HCT116 (cell line): ENCODE measurements at regions not wholly inside any gene's neighbourhood (a gene's known extent, or its start where the extent isn't known, plus 50 kb on each side); places are given as distances from the start of the nearest gene placed in this dataset.

ENCODE experiments used
- ATAC-seq: fragments of 200-7000 bp; cut with Tn5 transposase; 2 replicates; pipeline ENCODE4 v1.9.1; 2020; ENCODE audit warnings: mild to moderate bottlenecking, moderate library complexity
- BruUV-seq: library from RNA; stranded (reverse); fragments of 400-500 nt; replicated peaks from 2 replicates; lab custom pipeline; 2021; lab: Mats Ljungman, UMichigan
- CTCF ChIA-PET: fragments of 300-600 bp; sonication (Branson Sonifier 250); formaldehyde crosslinking; loops from one replicate; lab custom pipeline; 2021; ENCODE audit warnings: antibody characterized with exemption; lab: Charles Lee
- POLR2A ChIA-PET: fragments of 300-600, 350-600 bp; sonication (Branson Sonifier 250); formaldehyde crosslinking; loops from one replicate; lab custom pipeline; 2021; ENCODE audit warnings: antibody characterized with exemption; lab: Charles Lee
- RAD21 ChIA-PET, 2 experiments: fragments of 300-600 bp; sonication (Branson Sonifier 250); formaldehyde crosslinking; loops; one replicate each; lab custom pipeline; 2023; ENCODE audit warnings: low total read pairs in 2 of 2; ENCODE audit not compliant: uncharacterized antibody in 2 of 2, unreplicated experiment in 2 of 2, low non-redundant PET in 1 of 2; lab: Charles Lee
- DNase-seq: peaks from one replicate; pipeline ENCODE4 v3.0.0-alpha.2; 2010; ENCODE audit warnings: low read depth, low spot score
- H2AFZ ChIP-seq: fragments of 200-600 bp; shearing (Covaris generic), sonication (generic); 2 replicates; pipeline ENCODE4 v1.6.1; 2017; ENCODE audit warnings: low read depth, mixed run types, mixed read lengths, antibody characterized with exemption, low read length; ENCODE audit not compliant: poor library complexity, severe bottlenecking
- H3K27ac ChIP-seq: 2 replicates; pipeline ENCODE4 v1.5.1; 2012; ENCODE audit warnings: low read depth, low read length
- H3K27me3 ChIP-seq: fragments of 200-600 bp; sonication (generic); 2 replicates; pipeline ENCODE4 v1.6.1; 2016; ENCODE audit warnings: mixed run types, low read length, mixed read lengths; ENCODE audit not compliant: insufficient read depth
- H3K36me3 ChIP-seq, 2 experiments: fragments of 200-500 bp in 1 of 2; fragments of 200-600 bp in 1 of 2; sonication (Bioruptor generic) in 1 of 2; sonication (generic) in 1 of 2; 2 replicates each; pipeline versions ENCODE4 v1.5.1 to v1.6.1; 2014 to 2016; ENCODE audit warnings: low read length in 2 of 2, inconsistent platforms in 1 of 2, mixed read lengths in 1 of 2, mixed run types in 1 of 2; ENCODE audit not compliant: insufficient read depth in 2 of 2, control insufficient read depth in 1 of 2
- H3K4me1 ChIP-seq, 2 experiments: fragments of 200-600 bp in 1 of 2; sonication (generic) in 1 of 2; 2 replicates each; pipeline versions ENCODE4 v1.5.1 to v1.6.1; 2012 to 2017; ENCODE audit warnings: low read length in 2 of 2, inconsistent platforms in 1 of 2, mild to moderate bottlenecking in 1 of 2, mixed read lengths in 1 of 2, mixed run types in 1 of 2, moderate library complexity in 1 of 2; ENCODE audit not compliant: insufficient read depth in 2 of 2, control insufficient read depth in 1 of 2
- H3K4me2 ChIP-seq: fragments of 200-600 bp; sonication (generic); 2 replicates; pipeline ENCODE4 v1.6.1; 2017; ENCODE audit warnings: mixed run types, low read length, mixed read lengths
- H3K4me3 ChIP-seq, 2 experiments: fragments of 200-600 bp in 1 of 2; sonication (generic) in 1 of 2; replicated peaks in 1 of 2; 2 replicates each; pipeline ENCODE4 v1.5.1; 2011 to 2016; ENCODE audit warnings: low read length in 2 of 2, control low read depth in 1 of 2, low read depth in 1 of 2, mild to moderate bottlenecking in 1 of 2, mixed read lengths in 1 of 2, mixed run types in 1 of 2
- H3K79me2 ChIP-seq: fragments of 200-600 bp; sonication (generic); 2 replicates; pipeline ENCODE4 v1.6.1; 2017; ENCODE audit warnings: mild to moderate bottlenecking, mixed run types, low read length, moderate library complexity, mixed read lengths; ENCODE audit not compliant: insufficient read depth
- H3K9ac ChIP-seq: fragments of 200-600 bp; sonication (generic); 2 replicates; pipeline ENCODE4 v1.6.1; 2016; ENCODE audit warnings: low read length, mixed read lengths
- H3K9me2 ChIP-seq: fragments of 200-600 bp; sonication (generic), shearing (Covaris generic); 2 replicates; pipeline ENCODE4 v1.6.1; 2017; ENCODE audit warnings: mixed run types, mild to moderate bottlenecking, moderate library complexity; ENCODE audit not compliant: insufficient read depth
- H3K9me3 ChIP-seq, 2 experiments: fragments of 200-500 bp in 1 of 2; fragments of 200-600 bp in 1 of 2; sonication (Bioruptor generic) in 1 of 2; sonication (generic) in 1 of 2; 2 replicates each; pipeline ENCODE4 v1.6.1; 2014 to 2017; ENCODE audit warnings: low read length in 2 of 2, mixed read lengths in 2 of 2, inconsistent platforms in 1 of 2, low read depth in 1 of 2, mild to moderate bottlenecking in 1 of 2, mixed run types in 1 of 2, moderate library complexity in 1 of 2; ENCODE audit not compliant: control insufficient read depth in 1 of 2, insufficient read depth in 1 of 2
- H4K20me1 ChIP-seq: fragments of 200-600 bp; sonication (generic), shearing (Covaris generic); 2 replicates; pipeline ENCODE4 v1.6.1; 2017; ENCODE audit warnings: mixed run types, mild to moderate bottlenecking, moderate library complexity; ENCODE audit not compliant: insufficient read depth
- POLR2A ChIP-seq: IDR thresholded peaks from 2 replicates; pipeline ENCODE4 v1.7.0; 2011; ENCODE audit warnings: borderline replicate concordance; ENCODE audit not compliant: insufficient read depth, insufficient read length; ENCODE audit errors: extremely low read depth
- POLR2AphosphoS5 ChIP-seq: IDR thresholded peaks from 2 replicates; pipeline ENCODE4 v1.6.1; 2011; ENCODE audit warnings: mild to moderate bottlenecking, low read depth, low read length, moderate library complexity
- SP1 ChIP-seq: IDR thresholded peaks from 2 replicates; pipeline ENCODE4 v1.6.1; 2012; ENCODE audit warnings: low read depth
- ZFX ChIP-seq: fragments of 450-650 bp; IDR thresholded peaks from 2 replicates; pipeline ENCODE4 v1.6.1; 2017
- intact Hi-C: fragments of 100-400 bp; cut with micrococcal nuclease; formaldehyde crosslinking; loops from 2 replicates; pipeline ENCODE4 v1.10.0; 2022
- TF ChIP-seq, protein P1 (sequence below), 3 experiments: fragments of 200-600 bp in 1 of 3; sonication (generic) in 1 of 3; IDR thresholded peaks in 2 of 3; conservative IDR thresholded peaks in 1 of 3; 2 replicates each; pipeline ENCODE4 v1.5.1; 2012 to 2017; ENCODE audit warnings: low read depth in 2 of 3, low read length in 2 of 3, antibody characterized with exemption in 1 of 3, borderline replicate concordance in 1 of 3, control low read depth in 1 of 3, mild to moderate bottlenecking in 1 of 3, mixed read lengths in 1 of 3, mixed run types in 1 of 3, moderate library complexity in 1 of 3; ENCODE audit not compliant: insufficient read depth in 1 of 3
- TF ChIP-seq, protein P2 (sequence below): IDR thresholded peaks from 2 replicates; pipeline ENCODE4 v1.6.1; 2012

DNA sequence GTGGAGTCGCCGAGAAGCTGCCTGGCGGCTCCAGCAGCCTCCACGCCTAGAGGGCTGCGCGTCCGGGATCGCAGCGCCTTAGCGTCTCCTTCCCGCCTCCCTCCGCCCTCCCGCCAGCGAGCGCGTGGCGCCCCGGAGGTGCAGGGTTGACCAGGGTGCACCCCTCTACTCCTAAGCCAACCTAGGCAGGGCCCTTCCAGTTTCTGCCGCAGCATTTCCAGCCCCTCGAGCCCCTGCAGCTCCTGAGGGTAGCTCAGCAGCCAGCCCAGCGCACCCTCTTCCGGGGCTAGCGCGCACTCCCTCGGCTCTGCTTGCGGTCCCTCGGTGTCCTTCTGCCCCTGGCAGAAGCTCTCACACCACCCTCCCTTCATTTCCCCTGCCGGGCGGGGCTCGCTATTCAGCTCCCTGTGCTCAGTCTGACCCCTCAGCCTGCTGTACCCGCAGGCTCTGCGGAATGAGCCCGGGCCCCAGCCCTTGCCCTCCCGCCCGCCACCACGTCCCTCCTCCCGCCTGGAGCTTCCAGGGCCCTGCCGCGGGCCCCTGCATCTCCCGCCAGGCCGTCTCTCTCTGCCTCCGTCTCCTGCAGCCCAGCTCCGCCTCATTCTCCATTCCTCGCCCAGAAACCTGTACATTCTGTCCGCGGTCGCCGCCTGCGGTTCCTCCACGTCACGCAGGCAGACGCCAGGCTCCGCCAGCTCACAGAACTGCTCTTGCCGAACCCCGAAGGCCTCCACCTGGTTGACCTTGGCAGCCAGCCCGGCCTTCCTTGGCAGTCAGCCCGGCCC is 61.8 kb downstream of the SPATA31C2 start (continued):
- TF ChIP-seq, protein P1, sequence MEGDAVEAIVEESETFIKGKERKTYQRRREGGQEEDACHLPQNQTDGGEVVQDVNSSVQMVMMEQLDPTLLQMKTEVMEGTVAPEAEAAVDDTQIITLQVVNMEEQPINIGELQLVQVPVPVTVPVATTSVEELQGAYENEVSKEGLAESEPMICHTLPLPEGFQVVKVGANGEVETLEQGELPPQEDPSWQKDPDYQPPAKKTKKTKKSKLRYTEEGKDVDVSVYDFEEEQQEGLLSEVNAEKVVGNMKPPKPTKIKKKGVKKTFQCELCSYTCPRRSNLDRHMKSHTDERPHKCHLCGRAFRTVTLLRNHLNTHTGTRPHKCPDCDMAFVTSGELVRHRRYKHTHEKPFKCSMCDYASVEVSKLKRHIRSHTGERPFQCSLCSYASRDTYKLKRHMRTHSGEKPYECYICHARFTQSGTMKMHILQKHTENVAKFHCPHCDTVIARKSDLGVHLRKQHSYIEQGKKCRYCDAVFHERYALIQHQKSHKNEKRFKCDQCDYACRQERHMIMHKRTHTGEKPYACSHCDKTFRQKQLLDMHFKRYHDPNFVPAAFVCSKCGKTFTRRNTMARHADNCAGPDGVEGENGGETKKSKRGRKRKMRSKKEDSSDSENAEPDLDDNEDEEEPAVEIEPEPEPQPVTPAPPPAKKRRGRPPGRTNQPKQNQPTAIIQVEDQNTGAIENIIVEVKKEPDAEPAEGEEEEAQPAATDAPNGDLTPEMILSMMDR (IDR thresholded peaks at IDR 0.05 in 2 of 3, conservative IDR thresholded peaks at IDR 0.05 in 1 of 3; ENCODE audit: borderline replicate concordance in 1 of 3, insufficient read depth in 1 of 3, low read depth in 2 of 3, low read length in 2 of 3) = peak in 2 of 3 experiments; percentile 4 to 16; a peak in 1 of 6 replicates
- TF ChIP-seq POLR2AphosphoS5 (peak; percentile 41; the same call in 1 of the 2 replicates), SP1 (no peak; the same call in 1 of the 2 replicates), ZFX (peak; percentile 48; the same call in 1 of the 2 replicates)
- TF ChIP-seq, protein P2, sequence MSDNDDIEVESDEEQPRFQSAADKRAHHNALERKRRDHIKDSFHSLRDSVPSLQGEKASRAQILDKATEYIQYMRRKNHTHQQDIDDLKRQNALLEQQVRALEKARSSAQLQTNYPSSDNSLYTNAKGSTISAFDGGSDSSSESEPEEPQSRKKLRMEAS = peak; percentile 81
- TF ChIP-seq, all 23 proteins: peak for 7

DNA sequence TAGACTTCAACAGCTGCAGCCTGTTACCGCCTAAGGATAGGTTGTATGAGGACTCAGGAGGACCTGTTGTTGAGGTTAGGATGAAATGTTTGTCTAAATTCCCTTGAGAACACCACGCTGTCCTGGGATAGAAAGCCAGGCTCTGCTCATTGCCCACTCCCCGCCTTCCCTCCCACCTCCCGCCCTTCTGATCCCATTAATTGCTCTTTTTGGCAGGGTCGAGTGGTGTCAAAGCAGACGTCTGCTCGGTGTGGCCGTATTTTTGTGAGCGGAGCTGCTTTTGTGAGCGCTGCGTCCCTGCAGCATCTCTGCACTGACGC is 62.3 kb downstream of the SPATA31C2 start:
- ATAC-seq (peak; percentile 24; the same call in 1 of the 2 replicates), DNase-seq (no peak)
- H3K9ac ChIP-seq = peak overlapping the region; percentile 61
- RAD21 ChIA-PET = interaction anchor here in 1 of 2 experiments (0.6 kb wide), 1 partner anchor 100 kb away, joined by 3 read pairs; no protein-coding TSS in a partner anchor
- H3K4me1 ChIP-seq = peaks cover 11 to 24% of the 10 kb centered on the region in 2 experiments
- POLR2A ChIA-PET = interaction anchor here (0.8 to 1.5 kb wide), 3 partner anchors 12 to 16 kb away, joined by 3 to 4 read pairs (median 3); no protein-coding TSS in a partner anchor
- no peaks in the 10 kb centered on the region for H3K9me3 ChIP-seq
- CTCF ChIA-PET = interaction anchor here (0.6 to 1.2 kb wide), 4 partner anchors 9 to 925 kb away, joined by 3 to 4 read pairs (median 3); no protein-coding TSS in a partner anchor
- peak overlapping the region; percentile 100 for H3K4me2 ChIP-seq
- H4K20me1 ChIP-seq = no peaks in the 10 kb centered on the region
- intact Hi-C loops = no loop called here
- peak overlapping the region; percentile 83 for H3K27ac ChIP-seq
- no peak for TF ChIP-seq POLR2A
- TF ChIP-seq, all 23 proteins: peak for 0
- no peaks in the 10 kb centered on the region for H3K9me2 ChIP-seq
- H3K36me3 ChIP-seq = no peaks in the 10 kb centered on the region
- no peaks in the 10 kb centered on the region for H3K79me2 ChIP-seq
- no peaks in the 10 kb centered on the region; the same call in 1 of the 2 replicates for H3K27me3 ChIP-seq
- peak overlapping the region; percentile 55 to 65 for H3K4me3 ChIP-seq
- peak overlapping the region; percentile 39 for H2AFZ ChIP-seq
- no TSS peak for BruUV-seq
